ENCODE measurements at regions not wholly inside any gene's neighbourhood (a gene's known extent, or its start where the extent isn't known, plus 50 kb on each side); places are given as distances from the start of the nearest gene placed in this dataset.

GRCh38 chr2:114345246-114345645 lies 97.2 kb upstream of the DPP10 start:
- TF ChIP-seq CTCF (IDR thresholded peaks at IDR 0.05): no peak
- TF ChIP-seq POLR2A (IDR thresholded peaks at IDR 0.05): no peak

Measured in body of pancreas (tissue), 4 donors.